NCI-H524 (cell line): ENCODE measurements at regions not wholly inside any gene's neighbourhood (a gene's known extent, or its start where the extent isn't known, plus 50 kb on each side); places are given as distances from the start of the nearest gene placed in this dataset.
"Not testable (repeated sequence)": the region's sequence is repeated elsewhere in the genome, so short reads cannot be mapped to it uniquely, and the experiment has no call there.

Experiments used
- DNase-seq, 2 experiments: peaks; one replicate each; lab custom pipeline; 2025; lab: John Stamatoyannopoulos, UW

DNA sequence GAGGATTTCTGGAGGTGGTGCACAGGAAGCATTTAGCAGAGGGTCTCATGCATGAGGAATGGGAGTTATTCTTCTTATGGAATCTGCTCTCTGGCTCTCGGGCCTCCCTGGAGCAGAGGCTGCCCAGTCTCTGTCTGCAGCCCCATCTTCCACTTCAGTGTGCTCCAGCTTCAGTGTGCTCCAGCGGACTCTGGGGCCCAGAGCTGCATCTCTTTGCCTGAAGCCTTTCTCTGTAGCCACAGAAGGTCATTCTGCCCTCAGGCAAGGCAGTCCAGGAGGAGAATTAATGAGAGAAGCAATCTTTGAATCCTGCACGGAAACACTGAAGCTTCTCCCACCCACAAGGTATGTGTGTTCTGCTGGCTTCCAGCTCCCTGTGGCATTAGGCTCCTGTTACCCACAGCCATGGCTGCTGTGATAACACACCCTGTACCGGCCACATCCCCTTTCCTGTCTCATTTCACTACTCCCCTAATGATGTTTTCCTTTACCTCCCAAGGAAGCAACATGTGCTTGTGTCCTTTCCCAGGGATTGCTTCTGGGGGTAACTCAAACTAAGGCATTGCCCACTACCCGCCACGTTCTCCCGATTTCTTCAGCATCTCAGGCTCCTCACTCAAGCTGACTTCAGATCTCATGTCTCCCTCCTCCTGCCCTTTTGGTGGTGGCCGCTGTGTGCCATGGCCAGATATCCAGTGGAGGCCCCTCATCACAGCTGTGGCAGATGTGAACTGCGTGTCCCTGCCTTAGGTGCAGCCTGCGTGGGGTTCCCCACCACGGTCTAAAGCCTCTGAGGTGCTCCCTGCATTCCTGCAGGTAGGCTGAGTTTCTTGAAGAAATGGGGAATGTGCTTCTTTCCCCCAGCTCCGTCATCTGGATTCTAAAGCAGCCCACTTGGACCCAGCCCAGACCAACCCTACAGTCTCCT, 181.2 kb upstream of the GALNT2 start:
- no peak for DNase-seq

DNA sequence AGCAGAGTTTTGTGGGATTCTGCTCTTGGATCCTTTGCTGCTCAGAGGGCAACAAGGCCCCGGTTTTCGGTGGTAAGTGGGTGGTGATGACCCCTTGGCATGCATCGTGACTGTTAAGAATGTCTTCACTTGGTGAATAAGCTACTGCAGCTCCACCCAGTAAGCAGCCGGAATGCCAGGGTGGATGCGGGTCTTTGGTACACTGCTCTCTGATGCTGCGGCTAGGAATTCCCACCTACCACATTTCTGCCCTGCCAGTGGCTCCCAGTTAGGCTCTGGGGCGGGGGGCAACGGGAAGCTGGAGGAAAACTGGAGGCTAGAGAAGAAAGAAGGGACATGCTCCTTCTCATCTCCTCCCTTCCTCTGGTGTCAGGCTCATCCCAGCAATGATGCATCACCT, 180.4 kb upstream of the GALNT2 start:
- DNase-seq, result no peak

DNA sequence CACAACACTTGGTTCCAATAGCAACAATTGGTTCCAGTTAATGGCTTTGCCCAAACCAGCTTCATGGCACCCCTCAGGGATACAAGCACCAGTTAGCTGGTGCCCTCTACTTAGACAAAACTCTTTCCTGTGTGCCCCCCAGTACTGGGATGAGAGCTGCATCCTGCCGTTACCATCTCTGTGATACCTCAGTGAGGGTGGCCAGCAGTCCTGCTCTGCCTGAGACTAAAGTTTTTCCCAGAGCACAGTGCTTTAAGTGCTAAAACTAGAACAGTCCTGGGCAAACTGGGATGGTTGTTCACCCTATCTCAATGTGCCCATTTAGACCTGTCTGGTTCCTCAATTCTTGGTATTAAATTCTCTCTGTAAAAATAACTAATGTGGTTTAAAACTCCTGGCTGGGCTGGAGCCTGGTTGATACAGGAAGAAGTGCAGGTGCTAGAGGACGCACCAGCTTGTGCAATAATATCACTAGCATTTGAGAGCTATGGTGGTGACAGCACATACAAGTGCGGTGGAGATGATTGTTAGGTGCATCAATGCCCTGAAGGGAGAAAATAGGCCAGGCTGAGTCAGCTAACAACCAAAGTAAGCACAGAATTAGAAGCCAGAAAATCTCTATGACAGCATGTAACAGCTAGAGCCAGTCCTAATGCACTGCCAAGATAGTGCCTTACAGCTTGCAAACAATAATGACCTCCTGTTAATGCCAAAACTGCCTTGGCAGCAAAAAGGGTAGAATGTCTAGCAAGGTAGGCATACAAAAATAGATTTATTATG, 179.8 kb upstream of the GALNT2 start:
- no peak for DNase-seq

DNA sequence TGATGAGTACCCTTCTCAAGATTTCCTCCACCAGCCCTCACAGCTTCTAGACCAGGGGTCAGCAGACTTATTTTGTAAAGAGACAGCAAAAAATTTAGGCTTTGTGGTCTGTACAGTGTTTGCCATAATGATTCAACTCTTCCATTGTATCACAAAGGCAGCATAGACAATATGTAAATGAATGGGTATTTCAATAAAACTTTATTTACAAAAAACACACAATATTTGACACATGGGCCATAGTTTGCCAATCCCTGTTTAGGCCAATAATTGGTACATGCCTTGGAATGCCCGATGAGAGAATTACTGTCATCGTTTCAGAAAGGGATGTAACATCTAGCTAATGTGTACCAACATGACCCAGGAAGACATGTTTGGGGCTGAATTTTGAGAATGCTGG, 178.9 kb upstream of the GALNT2 start:
- DNase-seq, result no peak

DNA sequence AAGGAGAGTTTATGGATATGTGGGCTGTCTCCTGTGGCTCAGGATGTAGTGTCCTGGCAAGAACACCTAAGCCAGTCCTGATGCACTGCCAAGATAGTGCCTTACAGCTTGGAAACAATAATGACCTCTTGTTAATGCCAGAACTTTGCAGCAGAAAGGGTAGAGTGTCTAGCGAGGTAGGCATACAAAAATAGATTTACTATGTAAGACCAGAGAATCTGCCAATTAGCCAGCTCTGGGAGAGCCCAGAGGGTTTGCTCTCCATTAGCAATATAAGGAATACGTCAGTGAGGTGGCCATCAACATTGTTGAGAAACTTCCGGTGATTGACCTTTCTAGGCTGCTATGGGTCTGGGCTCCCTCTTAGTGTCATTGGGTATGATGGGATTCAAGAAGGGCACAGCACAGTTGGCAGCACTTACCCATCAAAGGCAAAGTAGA, 178.5 kb upstream of the GALNT2 start:
- no peak for DNase-seq

DNA sequence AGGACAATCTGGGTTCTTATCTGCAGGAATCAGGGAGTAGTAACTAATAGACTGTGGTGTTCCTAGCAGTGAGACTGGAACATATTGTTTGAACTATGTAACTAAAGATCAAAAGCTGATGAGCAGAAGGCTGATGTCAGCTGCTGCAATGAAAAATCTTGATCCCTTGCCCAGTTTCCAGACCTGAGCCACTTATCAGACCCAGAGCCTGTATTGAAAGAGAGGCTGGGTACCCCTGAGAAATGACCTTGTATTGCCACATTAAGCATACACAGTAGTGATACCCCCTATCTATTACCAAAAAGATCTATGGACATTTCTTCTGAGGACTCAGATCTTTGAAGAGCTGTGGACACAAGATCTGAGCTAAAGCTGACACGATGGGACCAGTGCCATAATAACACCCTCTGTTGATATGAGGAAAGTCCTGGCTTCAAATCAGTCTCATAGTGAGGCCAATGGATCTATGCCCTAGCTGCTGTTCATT, 178.0 kb upstream of the GALNT2 start:
- no peak for DNase-seq

DNA sequence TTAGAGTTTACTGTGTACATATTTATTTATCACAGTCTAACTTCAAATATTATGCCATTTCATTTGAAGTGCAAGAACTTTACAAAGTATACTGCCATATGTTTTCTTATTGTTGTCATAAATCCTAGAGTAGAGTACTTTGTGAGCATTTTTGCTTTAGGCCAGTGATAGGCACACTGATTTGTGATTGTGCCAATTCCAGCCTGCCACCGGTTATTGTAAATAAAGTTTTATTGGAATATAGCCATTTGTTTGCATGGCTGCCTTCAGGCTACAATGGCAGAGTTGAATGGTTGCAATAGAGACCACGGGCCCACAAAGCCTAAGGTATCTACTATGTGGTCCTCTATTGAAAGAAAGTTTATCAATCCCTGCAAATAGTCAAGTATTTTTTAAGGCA, 175.8 kb upstream of the GALNT2 start:
- no peak for DNase-seq

DNA sequence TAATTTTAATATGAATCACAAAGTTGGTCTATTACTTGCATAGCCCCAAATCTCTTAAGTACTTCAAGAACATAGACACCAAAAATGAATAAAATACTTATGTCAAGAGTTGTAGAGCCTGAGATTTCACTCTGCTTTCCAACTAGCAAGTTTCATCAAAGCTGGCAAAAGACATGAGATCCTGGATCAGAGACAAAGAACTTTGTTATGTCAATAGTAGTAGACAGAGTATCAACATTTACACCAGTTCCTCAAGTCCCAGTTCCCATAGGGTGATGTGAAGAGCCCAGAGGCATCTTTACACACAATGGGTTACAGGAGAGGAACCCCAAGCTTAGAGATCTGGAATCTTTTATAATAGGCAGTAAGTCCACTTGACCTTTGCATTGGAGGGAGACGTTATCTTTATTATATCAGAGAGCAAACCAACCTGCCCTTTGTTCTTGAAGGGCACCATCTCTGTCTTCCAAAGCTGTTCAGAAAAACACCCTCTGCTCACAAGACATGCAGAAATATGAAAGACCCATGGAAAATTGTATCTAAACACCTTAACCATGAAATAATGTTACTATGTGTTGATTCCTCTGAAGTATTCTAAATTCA, 174.4 kb upstream of the GALNT2 start:
- DNase-seq, result no peak

DNA sequence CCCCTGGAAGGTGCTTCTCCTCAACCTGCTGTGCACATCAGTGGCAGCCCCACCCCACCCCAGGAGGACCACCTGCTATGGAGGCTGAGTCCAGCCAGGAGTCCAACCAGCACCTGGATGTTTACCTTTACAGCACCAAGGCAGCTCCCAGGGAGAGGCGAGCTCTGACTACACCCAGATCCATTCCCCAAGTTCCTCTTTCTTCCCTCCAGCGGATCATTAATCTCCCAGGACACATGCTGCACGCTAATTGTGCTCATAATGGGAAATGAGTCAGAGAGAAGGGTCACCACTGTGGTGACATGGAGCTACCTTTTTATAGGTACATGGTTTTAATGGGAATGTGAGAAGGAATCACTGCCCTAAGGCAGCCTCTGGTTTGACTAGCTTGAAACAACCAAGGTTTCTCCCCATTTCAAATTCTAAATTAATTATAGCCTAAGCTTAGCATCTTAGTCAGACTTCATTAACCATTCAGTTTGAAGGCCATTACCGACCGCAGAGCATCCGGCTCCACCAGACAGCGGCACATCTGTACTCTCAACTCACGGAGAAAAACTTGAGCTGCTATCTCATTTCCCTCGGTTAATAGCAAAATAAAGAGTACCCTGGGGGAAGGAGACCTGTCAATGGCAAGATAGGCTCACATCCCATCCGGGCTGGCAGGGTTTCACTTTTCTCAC, 173.1 kb upstream of the GALNT2 start:
- no peak for DNase-seq

DNA sequence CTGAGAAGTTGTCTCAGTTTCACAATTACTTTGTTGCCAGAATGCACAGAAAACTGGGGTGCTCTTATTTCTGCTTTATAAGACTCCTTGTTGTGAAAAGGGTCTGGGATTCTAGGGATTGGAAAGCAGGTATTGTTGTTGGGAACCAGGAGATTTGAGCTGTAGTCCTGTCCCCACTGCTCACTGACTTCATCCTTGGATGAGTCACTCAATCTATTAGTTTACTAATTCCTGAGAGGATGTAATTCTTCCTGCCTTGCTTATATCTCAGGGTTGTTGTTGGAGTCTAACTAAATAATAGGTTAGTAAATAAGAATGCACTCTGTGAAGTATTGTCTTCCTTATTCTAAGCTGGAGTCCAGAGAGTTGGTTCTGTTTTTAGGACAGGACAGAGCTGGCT, 172.5 kb upstream of the GALNT2 start:
- no peak for DNase-seq

DNA sequence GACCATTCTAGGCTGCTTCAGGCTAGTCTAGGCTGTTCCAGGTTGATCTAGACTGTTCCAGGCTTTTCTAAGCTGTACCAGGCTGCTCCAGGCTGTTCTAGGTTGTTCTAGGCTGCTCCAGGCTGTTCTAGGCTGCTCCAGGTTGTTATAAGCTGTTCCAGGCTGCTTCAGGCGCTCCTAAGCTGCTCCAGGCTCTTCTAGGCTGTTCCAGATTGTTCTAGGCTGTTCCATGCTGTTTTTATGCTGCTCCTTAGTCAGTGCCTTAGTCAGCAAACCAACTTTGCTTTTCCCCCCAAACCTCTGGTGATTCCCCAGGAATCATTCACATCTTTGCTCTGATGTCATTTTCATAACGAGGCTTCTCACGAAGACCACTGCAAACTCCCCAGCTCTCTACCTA, 171.4 kb upstream of the GALNT2 start:
- DNase-seq, result no peak

DNA sequence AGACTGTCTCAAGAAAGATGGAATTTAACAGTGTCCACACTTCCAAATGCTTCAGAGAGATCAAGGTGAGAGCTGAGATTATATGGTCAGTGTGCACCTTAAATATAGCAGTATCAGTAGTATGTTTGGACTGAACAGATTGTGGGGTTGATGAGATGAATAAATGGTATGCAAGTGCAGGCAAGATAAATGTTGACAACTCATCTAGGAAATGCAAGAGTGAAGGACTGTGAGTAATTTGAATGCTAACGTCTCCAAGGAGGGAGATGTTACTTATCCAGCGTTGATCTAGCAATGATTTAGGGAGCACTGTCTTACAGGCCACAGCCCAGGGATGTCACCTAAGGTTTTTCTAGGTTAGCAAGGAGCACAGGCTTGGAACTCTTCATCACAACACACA, 170.7 kb upstream of the GALNT2 start:
- DNase-seq, result no peak

DNA sequence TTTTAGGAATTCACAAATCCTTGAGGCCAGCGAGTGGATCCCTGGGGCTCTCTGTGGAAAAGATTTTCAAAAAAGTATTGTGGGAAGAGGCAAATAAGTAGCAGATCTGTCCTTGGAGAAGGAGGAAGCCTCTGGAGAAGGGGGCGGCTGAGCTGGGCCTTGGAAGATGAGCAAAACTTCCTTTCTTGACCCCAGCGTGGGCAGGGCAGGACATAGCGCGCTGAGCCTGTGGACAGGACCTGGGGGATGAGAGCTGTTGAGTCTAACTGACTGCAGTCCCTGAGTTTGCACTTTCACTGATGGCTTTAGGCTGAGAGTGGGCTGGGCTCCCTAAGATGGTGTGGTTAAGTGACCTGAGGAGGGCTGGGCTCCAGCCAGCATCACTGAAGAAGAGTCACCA, 170.2 kb upstream of the GALNT2 start:
- DNase-seq, result no peak

DNA sequence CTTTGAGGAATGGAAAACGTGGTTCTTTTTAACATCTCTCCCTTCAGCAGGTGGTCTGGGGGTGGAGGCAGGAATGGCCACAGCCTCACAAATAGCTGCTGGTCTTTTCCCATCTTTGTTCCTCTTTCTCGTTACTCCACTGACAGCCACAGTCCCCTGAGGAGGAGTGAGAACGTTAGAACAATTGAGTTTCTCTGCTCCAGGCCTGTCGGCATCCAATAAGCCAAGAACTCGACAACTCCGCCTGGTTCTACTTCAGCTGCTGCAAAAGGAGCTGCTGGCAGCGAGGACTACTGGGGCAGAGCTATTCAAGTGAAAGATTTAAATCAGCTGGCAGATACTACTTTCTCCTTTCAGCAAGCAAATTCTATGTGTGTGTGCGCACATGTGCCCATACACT, 169.5 kb upstream of the GALNT2 start:
- DNase-seq, result no peak

DNA sequence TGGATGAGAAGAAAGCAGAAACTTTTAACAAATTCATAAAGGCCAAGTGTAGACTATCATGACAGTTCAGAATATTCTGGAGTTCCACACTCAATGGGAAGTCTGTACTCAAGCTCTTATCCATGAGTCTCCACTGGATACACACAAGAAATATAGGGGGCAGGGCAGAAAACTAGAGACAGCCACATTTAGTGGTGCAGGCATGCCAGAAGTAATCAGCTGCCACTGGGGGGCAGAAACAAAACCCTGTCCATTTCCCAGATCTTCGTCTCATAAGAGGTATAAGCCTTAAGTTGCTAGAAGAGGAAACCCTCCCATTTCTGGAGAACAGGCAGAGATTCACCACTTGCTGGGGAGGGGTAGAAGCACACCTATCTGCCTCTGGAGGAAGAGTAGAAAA, 166.8 kb upstream of the GALNT2 start:
- no peak for DNase-seq

DNA sequence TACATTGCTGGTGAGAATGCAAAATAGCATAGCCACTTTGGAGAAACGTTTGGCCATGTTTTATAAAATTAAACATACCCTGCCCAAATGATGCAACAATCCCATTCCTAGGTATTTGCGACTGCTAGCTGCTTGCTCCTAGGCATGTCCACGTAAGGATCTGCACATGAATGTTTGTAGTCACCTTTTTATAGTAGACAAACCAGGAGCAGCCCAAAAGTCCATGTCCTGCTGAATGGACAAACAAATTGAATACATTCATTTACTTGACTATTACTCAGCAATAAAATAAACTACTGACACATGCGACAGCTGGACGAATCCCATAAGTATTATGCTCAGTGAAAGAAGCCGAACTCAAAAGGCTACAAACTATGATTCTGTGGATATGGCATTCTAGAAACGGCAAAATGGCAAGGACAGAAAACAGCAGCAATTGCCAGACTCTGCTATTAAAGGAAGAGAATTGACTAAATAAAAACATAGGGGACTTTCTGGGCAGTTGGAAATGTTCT, 161.9 kb upstream of the GALNT2 start:
- no peak for DNase-seq

DNA sequence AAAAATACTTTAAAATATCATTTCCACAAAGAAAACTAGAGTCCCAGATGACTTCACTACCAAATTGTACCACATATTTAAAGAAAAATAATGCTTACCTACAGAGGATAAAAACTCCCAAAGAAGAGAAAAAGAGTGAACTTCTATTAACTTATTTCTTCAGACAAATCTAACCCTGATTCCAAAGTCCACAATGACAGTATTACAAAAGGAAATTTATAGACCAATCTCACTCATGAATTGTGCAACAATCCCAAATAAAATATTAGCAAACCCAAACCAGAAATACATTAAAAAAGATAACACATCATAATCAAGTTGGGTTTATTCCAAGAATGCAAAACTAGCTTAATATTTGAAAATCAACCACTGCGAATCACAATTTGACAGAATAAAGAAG, 161.4 kb upstream of the GALNT2 start:
- DNase-seq, result no peak

DNA sequence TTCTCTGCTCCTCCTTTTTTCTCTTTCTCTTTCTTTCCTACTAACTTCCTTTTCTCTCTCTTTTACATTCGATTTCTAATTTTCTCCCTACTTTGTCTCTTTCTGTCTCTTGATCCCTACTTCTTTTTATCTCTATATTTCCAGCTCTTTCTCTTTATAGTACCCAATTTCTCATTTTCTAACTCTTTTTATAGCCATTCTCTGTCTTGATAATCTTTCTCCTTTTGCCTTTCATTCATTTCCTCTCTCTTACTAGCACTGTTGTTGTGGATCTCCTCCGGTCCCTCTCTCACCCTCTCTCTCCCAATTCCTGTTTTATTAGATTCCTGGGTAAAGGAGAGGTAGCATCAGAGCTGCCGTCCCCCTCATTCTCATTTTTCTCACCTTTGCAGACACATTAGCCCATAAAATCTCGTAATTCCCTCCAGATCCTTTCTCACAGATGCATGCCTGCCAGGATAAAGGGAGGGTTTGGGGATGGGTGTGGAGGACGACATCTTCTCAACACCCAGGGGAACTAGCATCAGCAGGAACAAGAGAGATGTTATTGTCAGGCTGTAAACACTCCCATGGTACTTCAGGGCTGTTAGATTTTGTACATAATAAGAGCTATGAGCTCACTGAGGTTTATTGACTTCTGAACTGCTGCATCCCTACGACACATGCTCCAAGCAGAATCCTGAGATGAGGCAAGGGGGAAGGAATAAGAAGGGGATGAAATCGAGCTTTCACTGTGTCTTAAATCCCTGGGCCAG, 159.0 kb upstream of the GALNT2 start:
- DNase-seq, result no peak

DNA sequence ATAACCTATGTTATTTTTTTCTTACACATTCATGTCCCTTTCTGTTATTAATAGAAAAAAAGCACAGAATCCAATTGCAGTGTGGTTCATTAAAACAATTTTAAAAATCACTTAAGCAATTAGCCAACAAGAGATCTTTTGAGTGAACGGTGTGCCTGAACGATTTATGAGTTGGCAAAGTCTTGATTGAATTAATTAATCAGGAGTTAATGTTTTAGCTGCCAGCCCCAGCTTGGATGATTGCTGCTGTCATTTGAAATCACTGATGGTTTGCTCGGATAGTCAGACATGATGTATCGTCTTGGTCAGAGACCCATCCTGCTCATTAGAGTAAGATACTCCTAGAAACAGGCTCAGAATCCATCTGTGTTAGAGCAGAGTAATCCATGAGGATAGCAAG, 158.3 kb upstream of the GALNT2 start:
- DNase-seq, result no peak

DNA sequence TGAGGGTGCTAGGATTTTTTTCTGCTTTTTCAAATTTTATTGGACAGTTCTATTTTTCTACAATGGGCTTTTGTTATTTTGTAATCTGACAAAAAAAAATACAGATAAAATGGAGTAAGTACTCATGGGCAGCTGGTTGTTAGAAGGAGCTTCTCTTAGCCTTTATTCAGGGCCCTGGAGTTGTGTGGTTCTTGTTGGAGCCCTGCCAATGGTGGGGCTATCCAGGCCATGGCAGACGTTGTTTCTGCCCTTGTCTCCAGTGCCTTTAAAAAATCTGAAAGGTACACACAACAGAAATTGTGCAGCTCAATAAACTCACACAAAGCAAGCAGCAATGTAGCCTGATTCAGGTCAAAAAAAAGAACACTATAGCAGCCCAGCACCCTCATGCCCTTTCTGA, 153.5 kb upstream of the GALNT2 start:
- DNase-seq, result no peak

DNA sequence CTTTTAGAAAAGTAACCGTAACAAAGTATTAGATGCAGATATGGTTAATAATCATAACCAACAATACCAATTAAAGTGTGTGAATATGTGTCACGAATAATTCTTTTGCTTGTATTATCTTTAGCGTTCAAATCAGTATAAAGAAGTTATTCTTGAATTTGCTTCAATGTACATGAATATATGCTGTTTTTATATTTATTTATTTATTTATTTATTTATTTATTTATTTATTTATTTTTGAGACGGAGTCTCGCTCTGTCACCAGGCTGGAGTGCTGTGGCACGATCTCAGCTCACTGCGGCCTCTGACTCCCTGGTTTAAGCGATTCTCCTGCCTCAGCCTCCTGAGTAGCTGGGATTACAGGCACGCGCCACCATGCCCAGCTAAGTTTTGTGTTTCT, 147.6 kb upstream of the GALNT2 start:
- not testable (repeated sequence) for DNase-seq
